NCI-H82 (cell line): ENCODE measurements at regions not wholly inside any gene's neighbourhood (a gene's known extent, or its start where the extent isn't known, plus 50 kb on each side); places are given as distances from the start of the nearest gene placed in this dataset.
A peak's percentile ranks its signal among the peaks of the same experiment; 100 is the strongest.
"Not testable (repeated sequence)": the region's sequence is repeated elsewhere in the genome, so short reads cannot be mapped to it uniquely, and the experiment has no call there.

ENCODE experiments used
- DNase-seq: peaks from one replicate; lab custom pipeline; 2025; lab: John Stamatoyannopoulos, UW

- DNase-seq, result no peak
Measured at GRCh38 chr20:6311841-6312655, 189.2 kb upstream of the FERMT1 start.

DNA sequence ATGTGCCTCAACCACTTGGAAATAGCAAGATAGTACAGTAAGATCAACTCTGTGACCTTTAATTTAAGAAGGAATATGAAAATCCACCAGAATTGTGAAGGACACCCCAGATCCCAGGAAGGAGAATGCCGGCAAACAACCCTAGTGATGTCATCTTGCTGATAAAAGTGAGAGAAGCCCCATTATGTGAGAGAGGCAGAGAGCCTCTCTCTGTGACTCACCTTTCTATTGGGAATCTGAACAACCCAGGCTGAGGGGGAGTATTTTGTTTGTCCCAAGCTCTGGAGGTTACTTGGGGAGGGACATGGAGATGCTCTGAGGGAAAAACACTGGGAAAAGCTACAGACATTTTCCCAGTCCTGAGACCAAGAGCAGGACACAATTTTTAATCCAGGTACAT, 188.3 kb upstream of the FERMT1 start:
- DNase-seq, result no peak

GRCh38 chr20:6305536-6305935, 182.7 kb upstream of the FERMT1 start:
- peak; percentile 56 for DNase-seq

GRCh38 chr20:6302041-6302440, 179.2 kb upstream of the FERMT1 start:
- DNase-seq, result no peak

DNA sequence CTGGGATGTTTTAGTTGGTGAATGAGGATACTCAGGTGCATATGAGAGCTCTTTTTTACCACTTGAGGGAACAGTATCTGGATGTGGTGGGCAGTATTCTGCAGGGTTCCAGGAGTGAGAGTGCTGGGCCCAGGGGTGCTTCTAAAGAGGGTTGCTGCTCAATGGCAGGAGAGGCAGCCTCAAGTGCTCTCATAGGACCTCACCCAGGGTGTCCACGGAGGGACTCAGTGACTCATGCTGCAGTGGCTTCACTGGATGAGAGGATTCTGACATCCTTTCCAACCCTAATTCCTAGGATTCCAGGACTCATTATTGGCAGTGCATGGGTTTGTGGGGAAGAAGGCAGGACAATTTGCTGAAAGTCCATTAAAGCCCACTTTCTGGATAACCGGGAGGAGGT, 176.6 kb upstream of the FERMT1 start:
- no peak for DNase-seq

GRCh38 chr20:6298049-6298448, 175.2 kb upstream of the FERMT1 start:
- no peak for DNase-seq

DNA sequence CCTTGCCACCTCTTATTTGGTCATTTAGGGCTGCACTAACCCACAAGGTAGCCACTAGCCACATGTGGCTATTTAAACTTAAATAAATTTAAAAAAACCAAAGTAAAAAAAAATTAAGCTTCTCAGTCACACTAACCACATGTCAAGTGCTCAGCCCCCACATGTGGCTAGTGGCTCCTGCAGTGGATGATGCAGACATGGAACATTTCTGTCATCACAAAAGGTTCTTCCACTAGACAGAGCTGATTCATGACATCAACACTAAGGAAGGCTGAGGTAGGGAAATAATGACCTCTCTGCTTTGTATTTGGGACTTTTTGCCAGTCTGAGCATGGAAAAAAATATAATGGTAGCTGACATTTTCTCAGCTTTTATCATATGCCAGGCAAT, 173.0 kb upstream of the FERMT1 start:
- DNase-seq, result no peak

- DNase-seq, result peak; percentile 32
Measured at GRCh38 chr20:6295127-6295866, 172.5 kb upstream of the FERMT1 start.

GRCh38 chr20:6287471-6287870, 164.6 kb upstream of the FERMT1 start:
- DNase-seq, result no peak

GRCh38 chr20:6282642-6283041, 159.8 kb upstream of the FERMT1 start:
- DNase-seq, result no peak

- no peak for DNase-seq
Measured at GRCh38 chr20:6277661-6278240, 154.9 kb upstream of the FERMT1 start.

- DNase-seq, result not testable (repeated sequence)
Measured at GRCh38 chr20:6270404-6270803, 147.6 kb upstream of the FERMT1 start.

- DNase-seq, result no peak
Measured at GRCh38 chr20:6269168-6269873, 146.5 kb upstream of the FERMT1 start.

GRCh38 chr20:6265204-6265904, 142.5 kb upstream of the FERMT1 start:
- peak; percentile 51 for DNase-seq

GRCh38 chr20:6253396-6253795, 130.6 kb upstream of the FERMT1 start:
- no peak for DNase-seq

GRCh38 chr20:6245436-6245835, 122.6 kb upstream of the FERMT1 start:
- no peak for DNase-seq

DNA sequence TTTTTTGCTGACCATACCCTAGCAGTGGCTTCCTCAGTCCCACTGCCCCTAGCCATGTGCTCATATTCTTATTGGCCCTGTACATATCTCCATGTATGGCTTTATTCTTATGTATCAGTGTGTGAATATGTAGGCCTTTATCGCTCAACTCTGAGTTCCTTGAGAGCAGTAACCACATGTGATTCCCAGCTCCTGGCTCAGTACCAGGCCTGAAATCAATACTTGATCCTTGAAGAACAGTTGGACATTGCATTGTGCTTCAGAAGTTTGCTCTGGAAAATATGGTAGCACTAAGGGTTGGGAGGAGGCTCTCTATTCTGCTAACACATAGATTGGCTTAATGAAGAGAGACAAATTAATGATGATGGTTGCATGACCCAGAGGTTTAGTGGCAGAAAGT, 118.8 kb upstream of the FERMT1 start:
- no peak for DNase-seq

- no peak for DNase-seq
Measured at GRCh38 chr20:6240059-6240458, 117.2 kb upstream of the FERMT1 start.

- DNase-seq, result no peak
Measured at GRCh38 chr20:6238421-6238820, 115.6 kb upstream of the FERMT1 start.

GRCh38 chr20:6235510-6235909, 112.7 kb upstream of the FERMT1 start:
- DNase-seq, result no peak

DNA sequence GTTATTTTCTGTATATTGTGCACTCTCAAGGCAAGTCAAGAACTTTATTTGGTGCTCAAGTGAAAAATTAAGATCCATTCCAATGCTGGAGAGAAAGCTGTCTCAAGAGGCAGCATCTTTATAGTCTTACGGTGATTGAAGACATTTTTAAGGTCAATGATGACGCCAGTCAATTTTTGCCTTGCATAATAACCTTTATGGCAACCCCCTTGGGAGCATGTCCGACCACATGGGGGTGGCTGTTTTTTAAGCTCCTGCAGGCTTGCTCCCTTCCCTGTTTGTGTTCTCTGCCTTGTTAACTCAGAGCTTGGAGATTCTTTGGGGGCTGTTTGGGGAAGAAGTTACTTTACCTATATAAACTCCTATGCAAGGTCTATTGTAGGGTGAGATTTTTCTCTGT, 109.6 kb upstream of the FERMT1 start:
- no peak for DNase-seq

- no peak for DNase-seq
Measured at GRCh38 chr20:6231556-6231955, 108.7 kb upstream of the FERMT1 start.
